DMS153 treated with DMSO at 0.1 percent for 48 hours (cell line): ENCODE measurements at regions not wholly inside any gene's neighbourhood (a gene's known extent, or its start where the extent isn't known, plus 50 kb on each side); places are given as distances from the start of the nearest gene placed in this dataset.

Source experiments
- DNase-seq: peaks from one replicate; lab custom pipeline; 2025; ENCODE audit not compliant: unreplicated experiment; lab: John Stamatoyannopoulos, UW

DNA sequence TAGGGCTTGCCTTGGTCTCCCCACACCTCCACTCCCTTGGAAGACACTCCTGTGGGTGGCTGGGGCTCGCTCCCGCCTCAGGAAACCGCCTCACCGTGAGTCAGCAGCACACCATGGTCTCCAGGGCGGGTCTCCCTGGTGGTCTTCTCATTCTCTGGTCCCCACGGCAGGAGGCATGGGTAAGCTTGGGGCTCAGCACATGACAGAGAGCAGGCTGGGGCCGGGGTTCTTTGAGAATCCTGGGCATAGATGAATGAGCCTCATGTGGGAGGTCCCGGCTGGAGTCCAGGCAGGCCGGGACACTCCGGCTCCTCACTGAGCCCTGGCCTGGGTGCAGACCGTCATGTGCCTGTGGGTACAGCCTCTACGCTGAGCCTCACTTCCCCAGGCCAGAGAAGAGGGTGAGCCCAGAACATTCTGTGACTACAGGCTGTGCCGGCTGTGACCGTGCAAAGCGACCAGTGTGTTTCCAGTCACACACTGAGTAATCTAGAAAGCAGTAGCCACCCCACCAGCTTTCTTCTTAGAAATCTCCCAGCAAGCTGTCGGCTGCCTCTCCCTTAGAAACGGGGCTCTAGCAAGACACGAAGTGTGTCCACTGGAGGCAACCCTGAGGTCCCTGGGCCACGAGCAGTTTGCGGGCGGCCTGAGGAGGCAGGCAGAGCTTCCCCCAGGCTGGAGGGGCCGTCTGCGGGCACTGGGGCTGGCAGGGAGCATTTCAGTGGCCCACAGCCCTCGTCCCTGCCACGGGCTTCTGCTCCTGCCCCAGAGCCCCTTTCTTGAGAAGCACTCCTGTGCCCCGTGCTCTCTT lies 93.1 kb downstream of the RHOB start:
- no peak for DNase-seq

DNA sequence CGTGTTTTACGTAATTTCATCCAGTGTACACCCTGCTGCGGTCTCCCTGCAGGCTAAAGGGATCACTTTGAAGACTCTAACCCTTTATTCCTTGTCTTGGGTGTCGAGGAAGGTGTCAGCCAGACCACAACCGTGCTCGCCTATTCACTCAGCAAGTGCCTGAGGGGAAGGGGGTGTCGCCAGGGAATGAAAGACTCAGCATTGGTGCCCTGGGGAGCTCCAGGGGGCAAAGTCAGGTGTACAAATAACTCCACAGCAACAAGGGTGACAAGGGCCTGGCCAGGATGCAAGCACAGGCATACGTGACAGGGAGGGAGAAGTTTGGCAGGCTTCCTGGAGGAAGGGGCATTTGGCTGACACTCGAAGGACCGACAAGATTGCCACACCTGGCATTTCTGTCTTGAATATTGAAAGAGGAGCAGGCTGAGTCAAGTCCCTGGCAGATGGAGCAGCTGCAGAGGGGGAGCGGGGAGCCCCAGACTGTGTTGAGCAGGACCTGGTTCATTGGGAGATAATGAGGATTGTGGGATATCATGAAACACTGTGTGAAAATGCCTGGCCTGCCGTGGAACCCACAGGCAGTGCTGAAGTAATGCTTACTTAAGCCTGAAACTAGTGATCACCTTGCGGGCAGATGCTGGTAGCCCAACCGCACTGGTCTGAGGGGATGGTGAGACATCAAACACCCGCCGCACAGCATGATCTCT lies 93.9 kb downstream of the RHOB start:
- no peak for DNase-seq

DNA sequence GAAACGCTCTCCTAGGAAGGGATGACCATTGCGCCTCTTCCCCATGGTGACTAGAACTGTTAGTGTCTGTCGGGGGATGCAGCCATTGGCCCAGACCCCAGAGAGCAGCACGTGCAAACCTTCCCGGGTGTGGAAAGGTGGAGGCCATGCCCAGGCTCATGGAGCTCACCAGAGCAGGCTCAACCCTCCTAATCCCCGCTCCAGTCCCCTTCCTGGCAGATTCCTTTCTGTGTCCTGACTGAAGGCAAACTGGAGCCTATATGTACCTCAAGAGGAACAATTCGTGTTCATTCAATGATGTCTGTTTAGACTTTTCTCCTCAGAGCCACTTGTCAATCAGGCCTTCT lies 94.4 kb downstream of the RHOB start:
- no peak for DNase-seq

DNA sequence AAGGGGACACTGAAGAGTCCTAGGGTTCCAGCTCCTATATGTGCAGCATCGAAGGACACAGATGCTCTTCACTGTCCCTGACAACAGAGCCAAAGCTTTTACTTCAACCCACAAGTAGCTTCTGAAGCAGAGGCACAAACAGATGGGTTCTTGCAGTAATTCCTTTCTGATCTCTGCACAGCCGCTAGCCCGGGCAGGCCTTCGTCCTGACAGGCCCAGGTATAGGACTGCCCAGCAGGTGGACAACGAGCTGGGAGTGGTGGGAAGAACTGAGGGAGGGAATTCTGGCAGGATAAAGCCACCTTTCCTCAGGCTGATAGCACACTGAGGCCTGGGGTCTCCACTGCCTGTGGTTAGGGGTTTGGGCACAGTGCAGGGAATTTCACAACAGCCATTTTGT lies 94.8 kb downstream of the RHOB start:
- no peak for DNase-seq

DNA sequence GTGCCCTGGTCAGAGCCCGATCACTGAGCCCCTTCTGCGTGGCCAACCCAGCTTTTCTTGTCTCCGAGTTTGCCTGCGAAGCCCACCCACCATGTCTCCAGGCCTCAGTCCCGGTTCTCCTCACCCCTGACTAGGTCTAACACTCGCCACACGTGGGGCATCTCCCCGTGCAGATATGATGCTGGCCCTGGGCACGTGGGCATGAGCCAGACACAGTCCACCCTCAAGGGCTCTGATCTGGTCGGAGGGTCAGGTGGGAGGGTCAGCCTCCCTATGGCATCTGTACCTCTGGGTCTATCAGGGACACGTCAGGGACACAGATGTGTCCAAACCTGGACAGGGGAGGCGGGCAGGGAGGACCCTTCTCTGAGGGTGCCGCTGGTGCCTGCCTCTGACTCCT lies 95.4 kb downstream of the RHOB start:
- DNase-seq = no peak

DNA sequence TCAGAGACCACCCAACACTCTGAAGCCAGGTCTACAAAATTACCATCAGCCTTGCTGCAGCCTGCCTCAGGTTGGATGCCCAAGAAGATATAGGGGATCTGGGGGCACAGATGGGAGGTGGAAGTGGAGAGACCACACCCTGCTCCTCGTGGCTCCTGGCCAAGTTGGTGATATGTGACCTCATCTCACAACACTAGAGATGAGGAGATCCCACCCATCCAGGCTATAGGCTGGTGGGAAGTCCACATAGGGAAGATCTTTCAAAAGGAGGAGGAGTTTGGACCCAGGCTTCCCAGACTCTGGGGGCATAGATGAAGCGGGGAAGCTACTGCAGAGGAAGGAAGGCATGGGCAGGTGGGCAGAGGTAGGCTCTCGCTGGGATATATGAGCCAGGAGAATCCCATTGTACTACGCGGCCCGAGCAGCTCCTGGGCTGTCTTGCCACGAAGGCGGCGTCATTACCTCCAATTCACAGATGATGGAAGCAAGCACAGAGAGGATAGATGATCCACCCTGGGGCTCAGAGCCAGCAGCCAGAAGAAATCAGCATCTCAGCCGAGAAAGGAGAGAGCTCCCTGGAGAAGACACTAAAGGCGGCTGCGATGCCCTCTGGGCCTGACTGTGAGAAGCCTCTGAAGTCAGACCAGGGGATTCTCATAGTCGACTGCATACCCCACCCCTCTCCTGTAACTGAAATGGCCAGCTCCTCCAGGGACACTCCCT lies 96.0 kb downstream of the RHOB start:
- no peak for DNase-seq

DNA sequence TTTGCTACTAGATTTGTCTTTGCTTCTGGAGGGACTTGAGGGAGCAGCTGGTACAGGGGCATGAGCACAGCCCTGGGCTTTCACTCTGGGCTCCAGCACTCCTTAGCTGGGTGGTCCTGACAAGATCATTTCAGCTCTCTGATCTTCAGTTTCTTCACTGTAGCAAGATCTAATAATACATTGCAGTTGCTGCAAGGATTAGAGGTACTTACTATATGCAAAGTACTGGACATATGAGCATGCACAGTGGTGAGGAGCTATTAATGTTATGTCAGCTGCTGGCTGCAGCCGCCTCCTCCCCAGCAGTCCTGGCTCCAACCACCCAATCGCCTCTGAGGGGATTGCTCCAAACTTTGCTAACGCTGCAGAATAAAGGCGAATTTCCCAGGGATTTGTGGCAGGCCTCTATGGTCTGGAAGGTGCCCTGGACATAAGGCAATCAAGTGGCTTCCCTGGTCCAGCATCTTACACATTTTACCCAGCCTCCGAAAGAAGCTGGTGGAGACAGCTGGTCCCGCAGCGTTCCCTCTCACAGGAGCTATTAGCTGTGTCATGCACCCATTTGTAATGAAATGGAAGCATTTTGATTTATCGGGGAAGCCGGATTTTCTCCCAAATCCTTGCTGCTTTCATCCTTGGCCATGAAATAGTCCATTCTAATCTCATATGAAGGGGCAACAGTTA lies 96.7 kb downstream of the RHOB start:
- no peak for DNase-seq

DNA sequence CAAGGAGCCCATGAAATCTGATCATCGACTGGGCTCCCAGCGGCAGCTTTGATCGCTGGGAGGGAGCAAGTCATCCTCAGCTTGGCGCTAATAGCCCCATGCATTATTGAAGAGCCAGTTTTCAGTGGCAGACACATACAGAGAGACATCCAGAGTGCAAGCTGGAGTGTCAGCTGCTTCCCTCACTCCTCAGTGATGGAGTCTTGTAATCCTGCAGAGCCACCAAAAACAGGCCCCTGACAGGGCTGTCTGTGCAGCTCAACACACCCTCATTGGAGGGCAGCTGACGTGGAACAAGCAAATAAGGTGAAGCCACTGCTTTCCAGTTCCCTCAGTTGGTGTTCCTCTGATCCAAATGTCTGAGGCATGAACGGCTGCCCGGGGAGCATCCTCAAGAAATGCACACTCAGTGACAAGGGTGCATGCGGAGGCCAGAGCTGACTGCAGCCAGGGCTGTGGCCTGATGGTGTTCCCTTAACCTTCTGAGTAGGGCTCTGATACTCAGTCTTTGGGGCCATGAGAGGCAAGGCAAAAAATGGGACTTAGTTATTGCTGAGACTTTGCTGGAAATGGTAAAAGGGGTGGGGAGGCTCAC lies 97.4 kb downstream of the RHOB start:
- DNase-seq = no peak

DNA sequence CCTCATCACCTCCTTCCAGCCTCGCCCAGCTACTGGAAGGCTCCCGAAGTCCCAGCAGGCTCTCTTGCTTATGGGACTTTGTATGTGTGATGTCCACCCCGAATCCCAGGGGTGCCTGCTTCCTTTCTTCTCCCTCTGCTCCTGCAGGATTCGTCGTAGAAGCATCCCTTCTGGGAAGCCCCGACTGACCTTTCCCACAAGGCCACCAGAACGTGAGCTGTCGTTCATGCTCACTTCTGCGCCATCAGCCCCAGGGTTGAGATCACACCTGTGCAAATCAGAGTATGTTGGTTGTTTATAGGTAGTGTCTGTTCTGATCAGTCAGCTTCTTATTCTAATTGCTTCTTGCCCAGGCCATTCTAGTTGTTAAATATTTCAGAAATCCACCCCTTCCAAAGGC lies 101.8 kb downstream of the HS1BP3 start:
- no peak for DNase-seq

DNA sequence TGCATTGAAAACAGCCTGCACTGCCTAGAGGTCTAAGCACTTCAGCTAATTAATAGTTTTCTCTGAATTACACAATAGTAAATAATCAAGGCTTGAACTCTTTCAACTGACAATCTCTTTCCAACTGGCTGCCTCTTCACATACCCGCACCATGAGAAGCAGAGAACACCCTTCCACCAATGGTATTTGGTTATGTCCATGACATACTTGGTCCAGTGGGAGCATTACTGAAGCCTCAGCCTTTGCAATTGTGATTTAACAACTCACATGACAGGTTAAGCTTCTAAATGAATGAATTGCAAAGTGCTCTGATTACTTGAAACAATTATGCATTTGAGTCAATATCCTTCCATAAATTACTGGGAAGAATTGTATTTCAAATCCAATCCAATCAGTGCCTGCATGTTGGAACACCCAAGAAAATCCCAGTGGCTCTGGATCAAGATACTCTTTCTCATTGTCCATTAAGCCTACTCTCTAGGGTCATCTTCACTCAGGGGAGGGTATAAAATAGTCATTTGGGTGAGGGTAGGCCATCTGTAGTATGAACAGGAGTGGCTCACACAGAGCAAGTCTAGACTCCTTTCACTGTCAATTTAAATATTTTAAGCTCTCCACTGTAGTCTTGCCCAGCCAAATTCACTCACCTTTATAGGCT lies 101.1 kb downstream of the HS1BP3 start:
- DNase-seq = no peak

DNA sequence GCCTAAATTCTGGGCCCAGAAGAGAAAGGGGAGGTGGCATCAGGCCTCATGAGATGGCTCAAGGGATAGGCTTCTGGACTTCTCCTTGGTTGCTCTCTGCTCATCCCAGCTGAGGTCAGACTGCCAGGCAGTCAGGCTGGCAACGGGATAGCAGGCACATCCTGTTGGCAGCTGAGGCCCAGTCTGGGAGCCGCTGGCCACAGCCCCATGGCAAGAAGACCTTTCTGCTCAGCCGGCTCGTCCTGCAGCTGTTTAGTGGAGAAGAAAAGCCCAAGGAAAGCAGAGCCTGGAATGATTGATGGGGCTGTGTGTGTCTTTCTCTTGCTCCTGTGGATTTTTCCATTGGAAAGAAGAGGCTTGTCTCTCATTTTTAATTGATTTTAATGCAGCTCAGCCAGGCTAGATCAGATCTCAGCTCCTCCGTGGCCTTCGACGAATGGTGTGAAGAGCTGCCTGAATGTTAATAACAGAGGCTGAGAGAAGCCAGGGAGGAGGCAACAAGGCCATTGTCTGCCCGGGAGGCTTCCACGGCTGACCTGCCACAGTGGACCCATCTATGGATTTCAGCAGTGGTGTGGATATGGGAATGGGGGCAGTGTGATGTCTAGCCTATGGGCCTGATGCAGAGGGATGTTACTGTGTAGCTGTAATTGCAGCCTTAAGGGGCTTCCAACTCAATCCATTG lies 99.5 kb downstream of the HS1BP3 start:
- no peak for DNase-seq

DNA sequence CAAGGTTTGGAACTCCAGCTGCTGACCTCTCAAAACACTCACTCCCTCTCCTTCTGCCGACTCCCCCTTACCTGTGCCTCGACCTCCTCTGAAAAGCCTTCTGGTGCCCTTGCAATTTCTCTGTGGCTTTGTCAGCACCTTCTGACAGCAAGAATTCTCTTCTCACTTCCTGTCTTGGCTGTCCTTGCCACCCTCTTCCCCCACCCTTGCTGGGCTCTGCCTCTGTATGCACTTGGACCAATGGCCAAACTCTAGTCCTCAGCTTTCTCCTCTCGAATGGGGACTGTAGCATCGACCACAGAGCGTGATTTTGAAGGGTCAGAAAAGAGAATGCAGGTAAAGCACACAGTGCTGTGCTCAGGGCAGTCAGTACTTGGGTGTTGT lies 99.0 kb downstream of the HS1BP3 start:
- no peak for DNase-seq

DNA sequence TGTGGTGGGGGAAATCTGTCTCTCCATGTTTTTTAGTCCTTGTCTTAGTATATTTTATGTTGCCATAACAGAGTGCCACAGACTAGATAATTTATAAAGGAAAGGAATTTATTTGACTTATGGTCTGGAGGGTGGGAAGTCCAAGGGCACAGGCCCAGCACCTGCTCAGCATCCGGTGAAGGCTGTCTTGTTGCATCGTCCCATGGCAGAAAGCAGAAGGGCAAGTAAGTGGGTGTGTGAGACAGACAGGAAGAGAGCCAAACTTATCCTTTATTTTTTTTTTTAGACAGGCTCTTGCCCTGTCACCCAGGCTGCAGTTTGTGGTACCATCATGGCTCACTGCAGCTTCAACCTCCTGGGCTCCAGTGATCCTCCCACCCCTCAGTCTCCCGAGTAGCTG lies 98.1 kb downstream of the HS1BP3 start:
- no peak for DNase-seq

DNA sequence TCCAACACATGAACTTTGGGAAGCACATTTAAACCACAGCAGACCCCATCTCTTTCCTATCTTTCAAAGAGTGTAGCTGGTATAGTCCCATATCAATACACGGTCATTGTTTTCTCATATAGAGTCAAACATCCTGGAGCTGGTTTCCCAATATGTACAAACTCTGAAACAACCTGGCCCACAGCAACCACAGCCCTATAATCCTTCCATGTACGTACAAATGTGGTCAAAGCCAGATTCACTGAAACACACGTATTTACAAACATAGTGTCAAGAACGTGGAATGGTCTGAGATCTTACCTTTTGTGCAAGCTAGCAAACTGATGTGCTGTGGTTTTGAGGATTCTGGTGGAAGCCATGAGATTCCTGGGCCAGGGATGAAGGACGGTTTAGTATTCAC lies 97.3 kb downstream of the HS1BP3 start:
- no peak for DNase-seq

DNA sequence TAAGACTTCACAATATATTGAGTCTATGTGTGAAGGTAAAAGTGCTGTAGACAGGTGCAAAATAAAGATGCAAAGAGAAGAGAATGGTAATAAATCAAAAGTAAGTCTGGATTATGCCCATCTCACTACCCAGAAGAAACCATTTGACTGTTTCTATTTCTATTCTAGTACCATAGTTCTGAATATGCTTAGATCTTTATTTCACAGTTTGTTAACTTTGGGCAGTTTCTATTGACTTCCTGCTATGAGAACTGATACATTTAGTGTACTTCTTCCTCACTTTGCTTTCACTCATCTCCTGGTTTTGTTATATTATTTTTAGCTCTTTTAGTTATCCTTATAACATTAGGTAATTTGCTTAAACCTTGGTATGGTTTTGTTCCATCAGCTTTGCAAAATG lies 94.9 kb downstream of the HS1BP3 start:
- no peak for DNase-seq

DNA sequence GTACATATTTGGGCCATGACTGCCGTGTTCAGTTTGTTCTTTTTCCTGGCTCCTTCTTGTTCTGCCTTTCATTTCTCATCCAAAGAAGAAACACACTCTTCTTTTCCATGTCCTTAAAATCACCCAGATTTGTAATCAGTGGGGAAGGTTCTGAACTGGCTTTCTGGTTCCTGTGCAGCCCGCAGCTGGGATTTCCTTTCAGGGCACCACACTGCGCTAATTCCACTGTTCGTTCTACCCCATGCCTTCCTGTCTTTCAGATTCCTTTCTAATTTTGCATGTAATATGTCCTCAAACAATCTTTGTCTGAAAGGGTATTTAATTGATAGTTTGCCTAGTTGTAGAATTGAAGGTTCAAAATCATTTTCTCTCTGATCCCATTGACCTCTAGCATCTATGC lies 94.1 kb downstream of the HS1BP3 start:
- DNase-seq = no peak

DNA sequence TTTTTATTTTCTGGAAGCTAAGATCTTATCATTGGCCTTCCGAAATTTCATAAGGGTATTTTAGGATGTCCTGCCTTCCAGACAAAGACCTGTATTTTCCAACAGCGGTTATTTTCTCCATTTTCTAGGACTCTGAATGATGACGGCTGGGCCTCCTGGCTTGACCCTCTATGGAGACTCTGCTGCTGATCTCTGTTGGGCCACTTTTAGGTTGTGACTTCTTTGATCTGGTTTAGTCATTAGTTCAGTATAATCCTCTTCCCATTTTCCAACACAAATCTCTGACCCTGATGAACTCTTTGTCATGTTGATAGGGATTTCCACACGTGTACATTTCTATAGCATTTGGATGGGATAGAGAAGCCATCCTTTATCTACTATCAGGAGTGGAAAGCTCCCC lies 93.7 kb downstream of the HS1BP3 start:
- no peak for DNase-seq

DNA sequence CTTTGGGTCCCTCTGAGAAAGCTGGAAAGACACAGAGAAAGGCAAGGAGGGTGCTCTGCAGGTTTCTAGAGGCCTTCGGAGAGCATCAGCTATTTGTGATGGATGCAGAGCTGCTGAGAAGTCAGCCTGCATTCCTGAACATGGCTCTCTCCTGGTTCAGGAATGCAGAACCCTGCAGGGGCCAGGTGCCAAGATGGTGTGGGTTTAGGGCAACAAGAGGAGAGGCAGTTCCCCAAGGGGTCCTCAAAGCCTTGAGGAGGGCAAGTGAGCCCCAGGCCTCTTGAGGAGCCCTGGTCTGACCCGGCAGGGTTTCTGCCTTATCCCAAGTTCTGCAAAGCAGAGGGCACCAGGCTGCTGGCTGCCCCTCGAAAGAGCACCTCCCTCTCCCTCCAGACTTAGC lies 93.3 kb downstream of the HS1BP3 start:
- no peak for DNase-seq

DNA sequence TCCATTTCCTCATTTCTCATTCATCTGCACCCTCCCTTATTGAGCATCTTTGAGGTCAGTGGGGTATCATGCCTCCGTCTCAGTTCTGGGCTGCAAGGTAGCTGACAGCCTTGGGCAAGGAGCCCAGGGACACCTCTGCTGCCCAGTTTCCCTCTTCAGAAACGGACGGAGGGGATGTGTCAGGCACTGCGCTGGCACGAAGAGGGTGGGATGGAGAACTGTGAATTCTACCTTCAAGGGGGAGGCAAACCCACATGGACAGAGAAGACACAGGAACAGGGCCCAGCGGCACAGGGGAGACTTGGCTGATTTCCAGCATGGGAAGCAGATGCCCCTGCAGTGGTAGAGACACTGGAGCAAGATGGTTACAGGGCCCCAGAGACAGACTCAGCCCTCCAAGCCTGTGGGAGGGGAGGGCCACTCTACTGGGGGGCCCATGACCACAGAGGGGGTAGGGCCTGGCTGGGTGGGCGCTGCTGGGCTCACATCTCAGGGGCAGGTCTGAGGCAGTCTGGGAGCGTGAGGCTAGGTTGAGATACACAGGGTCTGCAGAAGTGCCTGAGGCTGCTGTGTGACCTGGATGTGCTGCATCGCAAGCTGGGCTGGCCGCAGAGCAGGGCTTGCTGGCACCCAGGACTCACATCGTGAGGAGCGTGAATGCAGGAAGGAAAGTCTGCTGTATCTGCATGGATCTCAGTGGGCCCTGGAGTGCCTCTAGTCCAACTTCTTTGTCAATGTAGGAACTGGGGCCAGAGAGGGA lies 92.3 kb downstream of the HS1BP3 start:
- no peak for DNase-seq
